OCI-LY7 (cell line): ENCODE measurements at regions not wholly inside any gene's neighbourhood (a gene's known extent, or its start where the extent isn't known, plus 50 kb on each side); places are given as distances from the start of the nearest gene placed in this dataset.

Experiments
- CTCF ChIP-seq: fragments of 200-600 bp; sonication (generic); conservative IDR thresholded peaks from 2 replicates; pipeline ENCODE4 v1.5.1; 2014; ENCODE audit warnings: mild to moderate bottlenecking, antibody characterized with exemption, low read length, moderate library complexity, mixed read lengths
- EZH2phosphoT487 ChIP-seq: fragments of 200-600 bp; sonication (generic); IDR thresholded peaks from 2 replicates; pipeline ENCODE4 v1.6.1; 2018; ENCODE audit warnings: low read depth, borderline replicate concordance, mild to moderate bottlenecking, mixed run types, antibody characterized with exemption, low read length, moderate library complexity, mixed read lengths

- TF ChIP-seq CTCF (no peak), EZH2phosphoT487 (no peak)
These were observed 238.1 kb downstream of the ACTL7B start for GRCh38 chr9:108617676-108618075.
